Heart left ventricle (tissue), 16 donors: ENCODE measurements at regions not wholly inside any gene's neighbourhood (a gene's known extent, or its start where the extent isn't known, plus 50 kb on each side); places are given as distances from the start of the nearest gene placed in this dataset.

Experiments used
- ATAC-seq, 4 donors: fragments of 200-7000 bp; cut with Tn5 transposase; one replicate each; pipeline ENCODE4 v1.9.1; 2020 to 2022; ENCODE audit warnings: moderate library complexity in 4 of 4, mild to moderate bottlenecking in 3 of 4, moderate number of reproducible peaks in 1 of 4
- DNase-seq, 5 donors: peaks; one replicate each; pipeline ENCODE4 v3.0.0-alpha.2; 2020
- H3K27ac ChIP-seq, 12 donors: fragments of 200-600 bp; sonication (generic) in 4 of 12; one replicate each; pipeline versions ENCODE4 v1.5.0 to v1.8.0; 2016 to 2022; ENCODE audit warnings: mild to moderate bottlenecking in 2 of 12
- H3K27me3 ChIP-seq, 9 donors: fragments of 200-600 bp; sonication (generic) in 2 of 9; one replicate each; pipeline versions ENCODE4 v1.5.1 to v1.8.0; 2016 to 2022; ENCODE audit warnings: mild to moderate bottlenecking in 3 of 9
- H3K36me3 ChIP-seq, 9 donors: fragments of 200-600 bp; sonication (generic) in 2 of 9; one replicate each; pipeline versions ENCODE4 v1.5.0 to v1.8.0; 2018 to 2022; ENCODE audit warnings: mild to moderate bottlenecking in 2 of 9
- H3K4me1 ChIP-seq, 12 donors: fragments of 200-600 bp; sonication (generic) in 4 of 12; one replicate each; pipeline versions ENCODE4 v1.5.0 to v1.8.0; 2016 to 2022; ENCODE audit warnings: mild to moderate bottlenecking in 3 of 12
- H3K4me3 ChIP-seq, 12 donors: fragments of 200-600 bp; sonication (generic) in 4 of 12; one replicate each; pipeline versions ENCODE4 v1.5.0 to v1.8.0; 2017 to 2022; ENCODE audit warnings: mild to moderate bottlenecking in 9 of 12, moderate library complexity in 4 of 12
- H3K9me3 ChIP-seq, 12 donors: fragments of 200-600 bp; sonication (generic) in 4 of 12; one replicate each; pipeline versions ENCODE4 v1.5.0 to v1.8.0; 2016 to 2022; ENCODE audit warnings: mild to moderate bottlenecking in 1 of 12
- CTCF ChIP-seq, 12 donors: fragments of 200-600 bp; sonication (generic) in 4 of 12; IDR thresholded peaks; one replicate each; pipeline versions ENCODE4 v1.5.0 to v1.8.0; 2018 to 2022; ENCODE audit warnings: antibody characterized with exemption in 12 of 12, mild to moderate bottlenecking in 5 of 12
- POLR2A ChIP-seq, 2 donors: fragments of 450-650 bp; IDR thresholded peaks; one replicate each; pipeline ENCODE4 v1.6.1; 2017; ENCODE audit warnings: antibody characterized with exemption in 2 of 2, mild to moderate bottlenecking in 2 of 2, moderate library complexity in 2 of 2
- WGBS, 4 donors: extraction: QIAGEN DNeasy Blood & Tissue Kit in 2 of 4; methylation state at CpG; one replicate each; pipeline versions ENCODE4 v1.1.5 to v1.1.7; 2013 to 2018; 5-methylcytosine and 5-hydroxymethylcytosine counted together
- intact Hi-C, 10 donors: fragments of 100-400 bp; cut with DNase I; formaldehyde crosslinking; loops; one replicate each; pipeline versions ENCODE4 v1.11.1 to v1.14.2; 2022
- donor health status: ischemic (EF 13 %, LVEDD 7.1; RV severe dilation, severe dysfunction).
- donor health status: healthy with polysubstance abuse.
- donor health status: DM: no; HTN: yes; CAD: no.
- donor health status: DM: no; HTN: no; CAD: no.
- donor health status: ischemic (EF 25% LVEDD 6.9; RV normal size, moderate dysfunction).
- donor health status: ischemic (EF 25% LVEDD 5.7; RV mildly dilated, moderate dysfunction).
- donor health status: healthy.
- donor health status: DM: yes; HTN: yes; CAD: no.
- donor health status: ischemic (EF 35%, LVEDD 5.7; RV mildly dilated, moderate dysfunction).
- donor health status: nonischemic (EF 11% LVEDD 7.7; RV severe dilation, severe dysfunction).
- donor health status: DM: yes; HTN: yes; CAD: no.
- donor health status: PGD.
- donor health status: ischemic (EF 29% LVEDD 5.4; RV normal size, mild dysfunction).
- donor health status: nonischemic (EF 23%, LVEDD 6.1; RV moderate dilation, normal function).

- Histone ChIP-seq H3K27me3 (no peaks in the 10 kb centered on the region), H3K27ac (no peak overlapping the region), H3K4me1 (no peaks in the 10 kb centered on the region), H3K4me3 (no peak overlapping the region), H3K9me3 (peaks cover 0 to 6% (median 0%) of the 10 kb centered on the region in 12 donors), H3K36me3 (no peaks in the 10 kb centered on the region)
- WGBS, 4 donors = 60 to 77% (median 63%) methylated on average over 2 of the region's 2 CpGs
- no peak for ATAC-seq
- intact Hi-C loops = no loop called here
- no peak for DNase-seq
- no peak for TF ChIP-seq CTCF (IDR thresholded peaks at IDR 0.05)
- TF ChIP-seq POLR2A (IDR thresholded peaks at IDR 0.05) = no peak
Observed at GRCh38 chr17:70533427-70533826, 364.1 kb downstream of the KCNJ2 start.

GRCh38 chr17:70535986-70536385 is 366.7 kb downstream of the KCNJ2 start:
- Histone ChIP-seq H3K4me3 (no peak overlapping the region), H3K27ac (no peak overlapping the region), H3K4me1 (peaks cover 0 to 9% (median 0%) of the 10 kb centered on the region in 12 donors), H3K27me3 (no peaks in the 10 kb centered on the region), H3K36me3 (no peaks in the 10 kb centered on the region), H3K9me3 (peaks cover 0 to 6% (median 0%) of the 10 kb centered on the region in 12 donors)
- intact Hi-C loops = no loop called here
- TF ChIP-seq POLR2A (IDR thresholded peaks at IDR 0.05) (no peak), CTCF (IDR thresholded peaks at IDR 0.05) (no peak)
- 83 to 97% (median 91%) methylated on average over 1 of the region's 1 CpG for WGBS, 4 donors
- ATAC-seq = no peak
- DNase-seq = no peak

GRCh38 chr17:70539132-70539924 is 370.0 kb downstream of the KCNJ2 start:
- WGBS, 4 donors = 57 to 65% (median 61%) methylated on average over 7 of the region's 7 CpGs
- H3K4me3 ChIP-seq = no peak overlapping the region
- TF ChIP-seq CTCF (IDR thresholded peaks at IDR 0.05) (no peak), POLR2A (IDR thresholded peaks at IDR 0.05) (no peak)
- intact Hi-C loops = no loop called here
- ATAC-seq = no peak
- no peak for DNase-seq
- H3K9me3 ChIP-seq = no peaks in the 10 kb centered on the region
- H3K27ac ChIP-seq = no peak overlapping the region
- H3K27me3 ChIP-seq = no peaks in the 10 kb centered on the region
- peaks cover 0 to 9% (median 0%) of the 10 kb centered on the region in 12 donors for H3K4me1 ChIP-seq
- H3K36me3 ChIP-seq = no peaks in the 10 kb centered on the region

GRCh38 chr17:70542876-70543275 is 373.5 kb downstream of the KCNJ2 start:
- no peaks in the 10 kb centered on the region for H3K27me3 ChIP-seq
- H3K36me3 ChIP-seq = no peaks in the 10 kb centered on the region
- DNase-seq = no peak
- H3K9me3 ChIP-seq = no peaks in the 10 kb centered on the region
- H3K4me1 ChIP-seq = peaks cover 0 to 9% (median 0%) of the 10 kb centered on the region in 12 donors
- H3K27ac ChIP-seq = no peak overlapping the region
- 80 to 89% (median 83%) methylated on average over 4 of the region's 4 CpGs for WGBS, 4 donors
- no peak for ATAC-seq
- TF ChIP-seq CTCF (IDR thresholded peaks at IDR 0.05) (no peak), POLR2A (IDR thresholded peaks at IDR 0.05) (no peak)
- no peak overlapping the region for H3K4me3 ChIP-seq
- intact Hi-C loops = no loop called here
